GM21515 (cell line): ENCODE measurements at regions not wholly inside any gene's neighbourhood (a gene's known extent, or its start where the extent isn't known, plus 50 kb on each side); places are given as distances from the start of the nearest gene placed in this dataset.
"Not testable (repeated sequence)": the region's sequence is repeated elsewhere in the genome, so short reads cannot be mapped to it uniquely, and the experiment has no call there.

Experiments
- ATAC-seq: cut with Tn5 transposase; IDR thresholded peaks from one replicate; pipeline ENCODE4 v1.9.1; 2021; ENCODE audit not compliant: unreplicated experiment

DNA sequence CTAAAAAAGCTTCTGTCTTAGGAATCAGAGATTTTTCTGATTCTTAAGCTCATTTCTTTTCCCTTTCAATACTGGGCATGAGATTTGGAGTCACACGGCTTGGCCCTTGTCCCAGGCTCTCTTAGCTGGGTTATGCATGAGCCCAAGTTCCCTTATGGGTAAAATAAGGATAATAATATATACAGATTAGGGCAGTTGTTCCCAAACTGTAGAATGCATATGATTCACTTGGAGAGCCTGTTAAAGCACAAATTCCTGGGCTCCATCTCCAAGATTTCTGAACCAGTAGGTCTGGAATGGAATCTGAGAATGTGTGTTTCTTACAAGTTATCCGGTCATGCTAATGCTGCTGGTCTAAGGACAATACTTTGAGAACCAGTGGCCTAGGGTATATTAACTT is 154.0 kb downstream of the REEP3 start:
- no peak for ATAC-seq

- ATAC-seq: no peak
These were observed 155.8 kb downstream of the REEP3 start for GRCh38 chr10:63677001-63677400.

DNA sequence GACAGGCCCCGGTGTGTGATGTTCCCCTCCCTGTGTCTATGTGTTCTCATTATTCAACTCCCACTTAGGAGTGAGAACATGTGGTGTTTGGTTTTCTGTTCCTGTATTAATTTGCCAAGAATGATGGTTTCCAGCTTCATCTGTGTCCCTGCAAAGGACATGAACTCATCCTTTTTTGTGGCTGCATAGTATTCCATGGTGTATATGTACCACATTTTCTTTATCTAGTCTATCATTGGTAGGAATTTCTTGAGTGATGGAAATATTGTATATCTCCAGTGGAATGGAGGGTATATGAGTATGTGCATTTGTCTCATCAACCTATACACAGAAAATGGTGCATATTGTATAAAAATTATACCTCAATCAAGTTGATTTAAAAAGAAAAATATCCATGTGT is 159.3 kb downstream of the REEP3 start:
- not testable (repeated sequence) for ATAC-seq

GRCh38 chr10:63681993-63682697 is 160.9 kb downstream of the REEP3 start:
- no peak for ATAC-seq

- ATAC-seq: not testable (repeated sequence)
These were observed 161.5 kb downstream of the REEP3 start for GRCh38 chr10:63682698-63683052.

- no peak for ATAC-seq
These were observed 162.0 kb downstream of the REEP3 start for GRCh38 chr10:63683223-63683622.

DNA sequence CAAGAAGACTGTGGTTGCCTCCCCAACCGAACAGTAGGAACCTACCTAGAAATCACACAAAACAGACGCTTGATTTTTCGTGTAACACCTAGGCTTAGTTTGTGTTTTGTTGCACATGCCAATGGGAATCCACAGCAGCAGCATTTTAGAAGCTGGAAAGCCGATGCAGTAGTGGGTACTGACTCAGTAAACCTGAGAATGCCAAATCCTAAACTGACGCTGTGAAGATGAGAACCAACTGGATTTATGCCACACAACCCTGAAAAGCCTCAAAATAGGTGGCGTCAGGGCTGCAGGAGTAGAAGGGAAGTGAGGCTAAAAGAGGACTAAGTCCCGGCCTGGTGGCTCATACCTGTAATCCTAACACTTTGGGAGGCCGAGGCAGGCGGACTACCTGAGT is 162.5 kb downstream of the REEP3 start:
- ATAC-seq: no peak

DNA sequence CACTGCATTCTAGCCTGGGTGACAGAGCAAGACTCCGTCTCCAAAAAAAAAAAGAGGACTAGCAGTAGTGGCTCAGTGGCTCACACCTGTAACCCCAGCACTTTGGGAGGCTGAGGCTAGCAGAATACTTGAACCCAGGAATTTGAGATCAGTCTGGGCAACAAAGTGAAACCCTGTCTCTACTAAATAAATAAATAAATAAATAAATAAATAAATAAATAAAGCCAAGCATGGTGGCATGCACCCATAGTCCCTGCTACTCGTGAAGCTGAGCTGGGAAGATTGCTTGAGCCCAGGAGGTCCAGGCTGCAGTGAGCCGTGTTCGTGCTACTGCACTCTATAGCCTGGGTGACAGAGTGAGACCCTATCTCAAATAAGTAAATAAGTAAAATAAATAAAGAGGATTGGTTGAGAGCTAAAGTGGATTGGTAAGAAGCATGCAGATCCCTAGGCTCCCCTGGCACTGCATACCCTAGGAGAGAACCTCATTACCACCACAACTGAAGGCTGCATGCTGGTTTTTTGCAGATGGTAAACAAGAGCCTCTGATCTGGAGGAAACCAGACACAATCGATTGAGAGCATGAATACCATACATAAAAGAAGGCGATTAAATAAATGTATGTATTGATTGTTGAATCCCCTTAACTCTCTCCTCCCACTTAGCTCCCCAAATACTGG is 163.2 kb downstream of the REEP3 start:
- ATAC-seq: no peak

- no peak for ATAC-seq
These were observed 168.6 kb downstream of the REEP3 start for GRCh38 chr10:63689768-63690167.

- no peak for ATAC-seq
These were observed 171.2 kb downstream of the REEP3 start for GRCh38 chr10:63692220-63692896.

DNA sequence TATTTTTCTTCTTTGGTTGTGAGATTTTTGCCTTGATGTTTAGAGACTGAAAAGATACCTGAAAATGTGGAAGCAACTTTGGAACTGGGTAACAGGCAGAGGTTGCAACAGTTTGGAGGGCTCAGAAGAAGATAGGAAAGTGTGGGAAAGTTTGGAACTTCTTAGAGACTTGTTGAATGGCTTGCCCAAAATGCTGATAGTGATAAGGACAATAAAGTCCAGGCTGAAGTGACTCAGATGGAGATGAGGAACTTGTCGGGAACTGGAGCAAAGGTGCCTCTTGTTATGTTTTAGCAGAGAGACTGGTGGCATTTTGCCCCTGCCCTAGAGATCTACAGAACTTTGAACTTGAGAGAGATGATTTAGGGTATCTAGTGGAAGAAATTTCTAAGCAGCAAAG is 171.8 kb downstream of the REEP3 start:
- not testable (repeated sequence) for ATAC-seq

DNA sequence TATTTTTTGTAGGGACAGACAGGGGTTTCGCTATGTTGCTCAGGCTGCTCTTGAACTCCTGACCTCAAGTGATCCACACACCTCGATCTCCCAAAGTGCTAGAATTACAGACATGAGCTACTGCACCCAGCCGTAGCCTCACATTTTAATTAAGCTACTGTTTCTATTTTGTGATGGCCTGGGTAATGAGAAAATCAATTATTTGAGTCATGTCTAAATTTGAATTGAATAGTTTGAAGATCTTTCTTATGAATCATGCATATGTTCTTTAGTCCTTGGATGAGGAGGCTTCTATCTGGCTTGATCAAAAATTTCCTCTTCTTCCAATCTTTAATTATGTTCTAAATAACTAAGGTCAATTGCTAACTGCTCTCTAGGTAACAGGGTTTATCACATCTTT is 175.0 kb downstream of the REEP3 start:
- ATAC-seq: no peak

GRCh38 chr10:63697956-63698786 is 177.0 kb downstream of the REEP3 start:
- no peak for ATAC-seq

- no peak for ATAC-seq
These were observed 177.6 kb downstream of the REEP3 start for GRCh38 chr10:63698787-63699150.

DNA sequence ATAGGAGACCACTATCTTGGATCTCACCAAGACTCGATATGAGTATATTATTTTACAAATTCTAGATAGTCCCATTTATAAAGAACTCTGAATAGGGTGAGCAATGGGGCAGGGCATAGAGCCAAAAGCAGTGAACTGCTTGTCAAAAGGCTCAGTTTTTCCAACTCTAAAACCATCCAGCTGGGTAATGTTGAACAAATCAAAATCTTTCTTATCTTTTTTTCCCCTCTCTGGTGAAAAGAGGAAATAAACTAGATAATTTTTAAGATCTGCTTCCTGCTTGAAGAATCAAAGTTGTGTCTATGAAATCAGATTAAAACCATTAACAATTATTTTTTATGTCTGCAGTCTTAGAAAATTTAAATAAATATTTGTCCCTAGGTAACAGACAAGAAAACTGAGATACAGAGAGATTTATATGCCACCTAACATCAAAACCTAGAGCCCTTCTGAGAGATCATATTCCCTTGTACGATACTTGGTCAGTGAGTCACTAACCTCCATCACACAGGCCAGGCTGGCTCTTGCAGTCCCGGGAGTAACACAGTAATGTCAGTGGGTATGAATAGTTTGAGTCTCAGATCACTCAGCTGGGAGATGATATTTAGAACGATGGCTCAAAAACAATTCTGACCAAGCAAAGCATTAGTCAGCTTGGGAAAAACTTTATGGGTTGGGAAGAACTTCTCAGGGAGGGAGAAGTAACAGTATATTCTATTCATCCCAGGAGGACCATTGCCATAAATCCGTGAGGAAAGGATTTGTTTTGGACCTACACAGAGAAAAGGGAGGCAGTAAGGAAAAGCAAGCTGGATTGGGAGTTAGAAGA is 178.8 kb downstream of the REEP3 start:
- ATAC-seq: no peak

- ATAC-seq: no peak
These were observed 179.5 kb downstream of the REEP3 start for GRCh38 chr10:63700631-63701156.

DNA sequence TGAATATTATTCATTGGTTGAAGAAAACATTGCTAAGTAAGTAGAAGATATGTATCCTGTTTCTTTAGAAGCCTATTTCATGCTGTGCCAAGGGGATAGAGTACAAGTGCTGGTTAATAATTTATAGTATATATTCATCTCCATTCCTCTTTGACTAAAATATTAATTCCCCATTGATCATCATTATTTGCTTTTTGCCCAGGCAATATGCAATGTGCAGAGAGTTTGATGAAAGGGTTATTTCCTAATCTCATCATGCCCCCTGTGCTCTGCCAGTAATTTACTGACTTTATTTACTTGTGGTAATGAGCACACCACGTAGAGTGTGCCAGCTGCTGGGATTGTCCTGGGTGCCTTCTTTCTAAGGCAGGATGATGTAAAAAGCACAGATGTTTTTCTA is 180.9 kb downstream of the REEP3 start:
- no peak for ATAC-seq

GRCh38 chr10:63703113-63703670 is 182.0 kb downstream of the REEP3 start:
- peak; percentile 46 for ATAC-seq

DNA sequence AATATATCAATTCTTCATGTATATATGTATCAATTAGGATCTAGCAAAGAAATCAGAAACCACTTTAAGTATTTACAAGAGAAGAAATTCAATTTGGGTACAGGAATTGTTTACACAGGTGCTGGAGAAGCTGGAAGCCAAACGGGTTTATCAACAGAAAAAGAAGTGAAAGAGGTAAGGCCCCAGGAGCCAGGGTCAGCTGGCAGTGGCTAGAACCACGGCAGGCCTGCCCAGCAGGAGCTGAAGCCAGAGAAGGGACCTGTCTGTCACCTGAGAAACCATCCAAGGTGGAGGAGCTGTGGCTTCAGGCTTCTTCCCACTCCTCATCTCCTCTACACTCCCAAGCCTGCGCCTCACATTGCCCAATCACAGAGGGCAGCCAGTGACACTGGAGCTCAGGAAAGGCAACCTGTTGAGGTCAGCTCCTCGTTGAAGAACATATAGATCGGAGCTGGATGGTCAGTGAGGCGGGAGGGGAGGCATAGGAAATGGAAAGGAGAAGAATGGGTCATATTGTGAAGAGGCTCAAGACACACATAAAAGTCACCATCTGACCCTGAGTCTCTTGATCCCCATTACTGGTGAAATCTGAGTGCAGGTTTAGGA is 182.6 kb downstream of the REEP3 start:
- no peak for ATAC-seq
